PFSK-1 (cell line): ENCODE measurements at regions not wholly inside any gene's neighbourhood (a gene's known extent, or its start where the extent isn't known, plus 50 kb on each side); places are given as distances from the start of the nearest gene placed in this dataset.

Experiments
- FOXP2 ChIP-seq: optimal IDR thresholded peaks from 2 replicates; pipeline ENCODE3; 2011; ENCODE audit warnings: borderline replicate concordance, control low read depth, inconsistent platforms; ENCODE audit not compliant: insufficient read depth; ENCODE audit errors: extremely low read length, extremely low read depth
- POLR2AphosphoS5 ChIP-seq: IDR thresholded peaks from 2 replicates; pipeline ENCODE4 v1.6.1; 2012; ENCODE audit warnings: low read depth, mild to moderate bottlenecking, control low read depth, low read length, moderate library complexity
- REST ChIP-seq, 2 experiments: IDR thresholded peaks; 2 replicates each; pipeline versions ENCODE4 v1.6.1 to v1.8.0; 2011 to 2012; ENCODE audit warnings: low read depth in 2 of 2, low read length in 2 of 2, control low read depth in 1 of 2, inconsistent platforms in 1 of 2, mild to moderate bottlenecking in 1 of 2, moderate library complexity in 1 of 2; ENCODE audit not compliant: insufficient read depth in 1 of 2
- SIN3A ChIP-seq: IDR thresholded peaks from 2 replicates; pipeline ENCODE4 v1.6.1; 2012; ENCODE audit warnings: mild to moderate bottlenecking, low read length, moderate library complexity, borderline replicate concordance; ENCODE audit not compliant: insufficient read depth
- TAF1 ChIP-seq: IDR thresholded peaks from 2 replicates; pipeline ENCODE4 v1.6.1; 2012; ENCODE audit warnings: low read length, control low read depth, borderline replicate concordance; ENCODE audit not compliant: insufficient read depth

- TF ChIP-seq FOXP2: no peak
- TF ChIP-seq REST (IDR thresholded peaks at IDR 0.05; ENCODE audit: insufficient read depth in 1 of 2, low read depth in 2 of 2, low read length in 2 of 2): no peak
- TF ChIP-seq POLR2AphosphoS5: no peak
- no peak for TF ChIP-seq SIN3A
- TF ChIP-seq TAF1: no peak
Measured at GRCh38 chr15:38197553-38197952, 55.1 kb upstream of the SPRED1 start.

GRCh38 chr15:38201714-38202113, 50.9 kb upstream of the SPRED1 start:
- TF ChIP-seq TAF1 (no peak), REST (IDR thresholded peaks at IDR 0.05; ENCODE audit: insufficient read depth in 1 of 2, low read depth in 2 of 2, low read length in 2 of 2) (no peak)

- no peak for TF ChIP-seq POLR2AphosphoS5
- no peak for TF ChIP-seq SIN3A
- TF ChIP-seq TAF1: no peak
- TF ChIP-seq REST (IDR thresholded peaks at IDR 0.05; ENCODE audit: insufficient read depth in 1 of 2, low read depth in 2 of 2, low read length in 2 of 2): no peak
- TF ChIP-seq FOXP2: no peak
Measured at GRCh38 chr15:38202361-38202760, 50.3 kb upstream of the SPRED1 start.
